Fibroblast of lung (primary cell): ENCODE measurements at regions not wholly inside any gene's neighbourhood (a gene's known extent, or its start where the extent isn't known, plus 50 kb on each side); places are given as distances from the start of the nearest gene placed in this dataset.
A peak's percentile ranks its signal among the peaks of the same experiment; 100 is the strongest.

ENCODE experiments used
- DNase-seq, 2 donors: peaks; one replicate each; pipeline versions ENCODE4 v3.0.0 to v3.0.0-alpha.2; 2010; ENCODE audit warnings: low read depth in 2 of 2
- H2AFZ ChIP-seq: 2 replicates; pipeline ENCODE4 v1.5.1; 2012; ENCODE audit warnings: low read length, control low read depth, inconsistent platforms
- H3K27ac ChIP-seq: 2 replicates; pipeline ENCODE4 v1.5.1; 2011; ENCODE audit warnings: low read length, control low read depth; ENCODE audit not compliant: insufficient read depth
- H3K27me3 ChIP-seq: 2 replicates; pipeline ENCODE4 v1.5.1; 2011; ENCODE audit warnings: mild to moderate bottlenecking, low read length; ENCODE audit not compliant: control insufficient read depth, insufficient read depth
- H3K36me3 ChIP-seq: 2 replicates; pipeline ENCODE4 v1.5.1; 2011; ENCODE audit warnings: low read length; ENCODE audit not compliant: control insufficient read depth, insufficient read depth
- H3K4me1 ChIP-seq: 2 replicates; pipeline ENCODE4 v1.5.1; 2011; ENCODE audit warnings: low read length; ENCODE audit not compliant: control insufficient read depth, insufficient read depth; ENCODE audit errors: extremely low read depth
- H3K4me2 ChIP-seq: 2 replicates; pipeline ENCODE4 v1.5.1; 2011; ENCODE audit warnings: low read length, control low read depth; ENCODE audit not compliant: insufficient read depth; ENCODE audit errors: extremely low read depth
- H3K4me3 ChIP-seq, 4 experiments: fragments of 200-600 bp in 1 of 4; sonication (generic) in 1 of 4; replicated peaks in 1 of 4; 2 replicates each; pipeline ENCODE4 v1.5.1; 2011 to 2016; ENCODE audit warnings: low read length in 4 of 4, low read depth in 3 of 4, mild to moderate bottlenecking in 3 of 4, control low read depth in 2 of 4, inconsistent platforms in 1 of 4, mixed read lengths in 1 of 4; ENCODE audit not compliant: insufficient read depth in 1 of 4; ENCODE audit errors: control extremely low read depth in 1 of 4
- H3K79me2 ChIP-seq: 2 replicates; pipeline ENCODE4 v1.5.1; 2012; ENCODE audit warnings: mild to moderate bottlenecking, low read length, inconsistent platforms; ENCODE audit not compliant: control insufficient read depth, insufficient read depth
- H3K9ac ChIP-seq: 2 replicates; pipeline ENCODE4 v1.5.1; 2011; ENCODE audit warnings: mild to moderate bottlenecking, low read length, control low read depth; ENCODE audit not compliant: insufficient read depth
- H3K9me3 ChIP-seq: 2 replicates; pipeline ENCODE4 v1.5.1; 2012; ENCODE audit warnings: low read depth, low read length; ENCODE audit not compliant: control insufficient read depth, insufficient read depth
- H4K20me1 ChIP-seq: 2 replicates; pipeline ENCODE4 v1.5.1; 2011; ENCODE audit warnings: low read length; ENCODE audit not compliant: control insufficient read depth, insufficient read depth; ENCODE audit errors: extremely low read depth
- EZH2 ChIP-seq: IDR thresholded peaks from 2 replicates; pipeline ENCODE4 v1.5.1; 2012; ENCODE audit warnings: low read length, control low read depth, mild to moderate bottlenecking; ENCODE audit errors: missing control alignments
- TF ChIP-seq, protein P1 (sequence below), 2 donors: IDR thresholded peaks in 1 of 2; conservative IDR thresholded peaks in 1 of 2; 1 replicate in 1 of 2; 2 replicates in 1 of 2; pipeline ENCODE4 v1.5.1; 2011 to 2012; ENCODE audit warnings: low read length in 2 of 2, control low read depth in 1 of 2, inconsistent platforms in 1 of 2, low read depth in 1 of 2, mild to moderate bottlenecking in 1 of 2

DNA sequence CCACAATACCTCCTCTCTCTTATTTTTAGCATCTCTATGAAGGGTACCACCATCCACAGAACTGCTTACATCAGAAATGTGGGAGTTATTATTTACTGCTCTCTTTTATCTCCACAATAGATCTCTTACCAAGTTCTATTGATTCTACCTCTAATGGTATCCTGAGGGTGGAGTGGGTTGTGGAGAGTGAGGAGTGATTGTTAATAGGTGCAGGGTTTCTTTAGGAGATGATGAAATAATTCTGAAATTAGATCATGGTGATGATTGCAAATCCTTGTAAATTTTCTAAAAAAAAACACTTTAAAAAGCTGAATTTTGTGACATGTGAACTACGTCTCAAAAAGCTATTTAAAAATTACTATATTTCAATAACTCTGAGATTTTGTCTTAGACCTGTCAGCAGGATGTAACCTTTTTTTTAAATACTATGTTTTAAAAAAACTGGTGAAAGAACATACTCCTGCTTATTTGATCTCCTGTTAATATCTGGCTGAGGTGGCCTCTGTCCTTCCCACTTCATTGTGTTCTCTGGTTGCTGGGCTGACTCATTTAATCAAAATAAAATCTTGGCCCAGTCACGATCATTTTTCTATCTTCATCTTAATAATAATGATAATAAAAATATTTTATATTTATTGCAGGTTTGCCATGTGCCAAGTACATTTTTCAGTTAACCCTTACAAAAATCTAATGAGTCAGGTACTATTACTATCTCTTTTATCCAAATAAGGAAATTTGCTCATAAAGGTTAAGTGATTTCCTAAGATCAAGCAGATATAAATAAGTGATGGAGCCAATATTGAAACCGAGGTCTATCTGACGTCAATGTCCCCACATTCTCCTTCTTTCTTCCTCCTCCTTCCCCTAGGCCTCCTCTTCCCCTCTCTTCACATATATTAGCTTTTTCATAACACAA lies 73.5 kb downstream of the GLUD2 start:
- no peak overlapping the region for H3K27ac ChIP-seq
- no peaks in the 10 kb centered on the region for H3K79me2 ChIP-seq
- no peaks in the 10 kb centered on the region for H3K36me3 ChIP-seq
- H3K27me3 ChIP-seq, result no peaks in the 10 kb centered on the region
- no peak overlapping the region for H3K9ac ChIP-seq
- no peaks in the 10 kb centered on the region for H4K20me1 ChIP-seq
- no peak overlapping the region for H3K4me2 ChIP-seq
- DNase-seq, result no peak
- H3K4me3 ChIP-seq, result no peak overlapping the region
- TF ChIP-seq, protein P1, sequence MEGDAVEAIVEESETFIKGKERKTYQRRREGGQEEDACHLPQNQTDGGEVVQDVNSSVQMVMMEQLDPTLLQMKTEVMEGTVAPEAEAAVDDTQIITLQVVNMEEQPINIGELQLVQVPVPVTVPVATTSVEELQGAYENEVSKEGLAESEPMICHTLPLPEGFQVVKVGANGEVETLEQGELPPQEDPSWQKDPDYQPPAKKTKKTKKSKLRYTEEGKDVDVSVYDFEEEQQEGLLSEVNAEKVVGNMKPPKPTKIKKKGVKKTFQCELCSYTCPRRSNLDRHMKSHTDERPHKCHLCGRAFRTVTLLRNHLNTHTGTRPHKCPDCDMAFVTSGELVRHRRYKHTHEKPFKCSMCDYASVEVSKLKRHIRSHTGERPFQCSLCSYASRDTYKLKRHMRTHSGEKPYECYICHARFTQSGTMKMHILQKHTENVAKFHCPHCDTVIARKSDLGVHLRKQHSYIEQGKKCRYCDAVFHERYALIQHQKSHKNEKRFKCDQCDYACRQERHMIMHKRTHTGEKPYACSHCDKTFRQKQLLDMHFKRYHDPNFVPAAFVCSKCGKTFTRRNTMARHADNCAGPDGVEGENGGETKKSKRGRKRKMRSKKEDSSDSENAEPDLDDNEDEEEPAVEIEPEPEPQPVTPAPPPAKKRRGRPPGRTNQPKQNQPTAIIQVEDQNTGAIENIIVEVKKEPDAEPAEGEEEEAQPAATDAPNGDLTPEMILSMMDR (conservative IDR thresholded peaks at IDR 0.05 in 1 of 2, IDR thresholded peaks at IDR 0.05 in 1 of 2; ENCODE audit: low read depth in 1 of 2, low read length in 2 of 2), result no peak
- TF ChIP-seq EZH2, result no peak
- H2AFZ ChIP-seq, result no peak overlapping the region
- no peaks in the 10 kb centered on the region for H3K4me1 ChIP-seq
- no peaks in the 10 kb centered on the region for H3K9me3 ChIP-seq

DNA sequence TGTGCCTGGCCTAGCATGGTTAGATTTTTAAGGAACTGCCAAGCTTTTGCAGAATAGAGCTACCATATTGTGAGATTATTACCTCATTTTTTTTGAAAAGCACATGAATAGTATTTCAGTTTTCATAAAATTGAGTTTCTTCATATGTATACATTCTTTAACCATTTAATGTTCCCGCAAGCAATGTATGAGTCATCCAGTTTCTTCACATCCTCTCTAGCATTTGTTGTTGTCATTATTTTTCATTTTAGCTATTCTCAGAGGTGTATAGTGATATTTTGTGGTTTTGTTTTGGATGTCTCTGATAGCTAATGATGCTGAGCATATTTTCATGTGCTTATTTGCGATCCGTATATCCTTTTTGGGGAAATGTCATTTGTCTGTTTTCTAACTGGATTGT lies 74.9 kb downstream of the GLUD2 start:
- no peak for DNase-seq
- TF ChIP-seq EZH2, result no peak
- TF ChIP-seq, protein P1 (conservative IDR thresholded peaks at IDR 0.05 in 1 of 2, IDR thresholded peaks at IDR 0.05 in 1 of 2; ENCODE audit: low read depth in 1 of 2, low read length in 2 of 2), result no peak

DNA sequence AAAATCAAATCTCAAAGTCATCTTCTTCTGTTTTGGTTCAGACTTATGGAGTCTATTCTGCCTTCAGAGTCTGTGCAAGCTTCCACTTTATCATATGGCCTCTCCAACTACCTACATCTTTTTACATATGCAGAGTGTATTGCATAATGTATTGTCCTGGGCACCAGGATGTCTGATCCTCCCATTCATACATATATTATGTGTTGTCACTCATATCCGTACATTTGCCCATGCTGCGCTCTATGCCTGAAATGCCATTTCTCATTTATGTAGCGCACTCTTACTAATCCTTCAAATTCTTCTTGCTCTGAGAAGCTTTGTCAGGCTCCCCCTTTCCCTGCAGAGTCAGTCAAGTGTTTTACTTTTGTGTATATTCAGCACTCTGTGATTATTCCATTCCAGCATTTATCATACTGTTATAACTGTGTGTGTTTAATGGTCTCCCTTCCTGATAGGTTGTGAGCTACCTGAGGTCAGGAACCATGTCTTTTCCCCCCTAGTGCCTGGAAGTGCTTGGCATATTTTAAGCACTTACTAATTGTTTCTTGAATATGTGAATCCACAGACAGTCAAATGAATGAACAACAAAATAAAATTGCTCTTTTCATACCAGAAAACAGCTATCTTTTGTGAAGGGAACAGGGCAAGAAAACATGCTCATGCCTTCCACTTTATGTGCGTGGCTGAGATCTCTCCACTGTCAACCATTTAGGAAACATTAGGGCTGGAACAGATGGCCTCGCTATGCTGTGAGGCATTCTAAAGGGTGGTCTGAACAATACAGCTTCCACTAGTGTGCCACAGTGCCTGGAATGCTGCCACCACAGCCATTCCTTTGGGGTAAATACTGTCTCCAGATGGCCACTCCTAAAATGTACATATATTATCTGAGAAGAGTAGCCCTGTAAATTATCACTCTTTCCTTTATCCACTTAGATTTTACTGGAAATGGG lies 81.8 kb downstream of the GLUD2 start:
- Histone ChIP-seq H4K20me1 (no peaks in the 10 kb centered on the region), H3K9me3 (no peaks in the 10 kb centered on the region), H3K36me3 (no peaks in the 10 kb centered on the region), H2AFZ (no peak overlapping the region), H3K4me3 (no peak overlapping the region), H3K27ac (no peak overlapping the region), H3K4me1 (no peaks in the 10 kb centered on the region), H3K4me2 (no peak overlapping the region), H3K9ac (no peak overlapping the region), H3K27me3 (no peaks in the 10 kb centered on the region), H3K79me2 (no peaks in the 10 kb centered on the region)
- DNase-seq, result peak in 1 of 2 donors; percentile 4
- TF ChIP-seq, protein P1 (conservative IDR thresholded peaks at IDR 0.05 in 1 of 2, IDR thresholded peaks at IDR 0.05 in 1 of 2; ENCODE audit: low read depth in 1 of 2, low read length in 2 of 2), result no peak
- TF ChIP-seq EZH2, result no peak

More for the DNA sequence above, 74.9 kb downstream of the GLUD2 start:
- no peak overlapping the region for H3K27ac ChIP-seq
- H3K9ac ChIP-seq, result no peak overlapping the region
- no peaks in the 10 kb centered on the region for H4K20me1 ChIP-seq
- no peaks in the 10 kb centered on the region for H3K4me1 ChIP-seq
- H3K4me3 ChIP-seq, result no peak overlapping the region
- H2AFZ ChIP-seq, result no peak overlapping the region
- H3K79me2 ChIP-seq, result no peaks in the 10 kb centered on the region
- H3K9me3 ChIP-seq, result no peaks in the 10 kb centered on the region
- H3K4me2 ChIP-seq, result no peak overlapping the region
- no peaks in the 10 kb centered on the region for H3K36me3 ChIP-seq
- H3K27me3 ChIP-seq, result no peaks in the 10 kb centered on the region
